HL-60 (cell line): ENCODE measurements at regions not wholly inside any gene's neighbourhood (a gene's known extent, or its start where the extent isn't known, plus 50 kb on each side); places are given as distances from the start of the nearest gene placed in this dataset.

Source experiments
- DNase-seq, 2 experiments: peaks; one replicate each; pipeline ENCODE4 v3.0.0-alpha.2; 2010 to 2020; ENCODE audit warnings: low read depth in 1 of 2, low spot score in 1 of 2
- H3K27ac ChIP-seq: fragments of 250-450 bp; sonication (Bioruptor Pico); replicated peaks from 2 replicates; pipeline ENCODE4 v1.5.1; 2020; ENCODE audit warnings: mild to moderate bottlenecking, moderate library complexity
- H3K27me3 ChIP-seq: fragments of 250-450 bp; sonication (Bioruptor Pico); 2 replicates; pipeline ENCODE4 v1.5.1; 2021; ENCODE audit warnings: mild to moderate bottlenecking, moderate library complexity; ENCODE audit not compliant: insufficient read depth, poor library complexity, severe bottlenecking
- H3K4me3 ChIP-seq: replicated peaks from 2 replicates; pipeline ENCODE4 v1.5.1; 2011; ENCODE audit warnings: mild to moderate bottlenecking, control low read depth, low read length; ENCODE audit not compliant: insufficient read depth
- GABPA ChIP-seq: IDR thresholded peaks from 2 replicates; pipeline ENCODE4 v1.6.1; 2012; ENCODE audit warnings: low read depth
- POLR2AphosphoS5 ChIP-seq: IDR thresholded peaks from 2 replicates; pipeline ENCODE4 v1.6.1; 2012; ENCODE audit warnings: low read depth
- REST ChIP-seq: IDR thresholded peaks from 2 replicates; pipeline ENCODE4 v1.6.1; 2012; ENCODE audit warnings: low read depth; ENCODE audit not compliant: insufficient replicate concordance
- SPI1 ChIP-seq: IDR thresholded peaks from 2 replicates; pipeline ENCODE4 v1.6.1; 2012; ENCODE audit warnings: low read depth, mild to moderate bottlenecking, borderline replicate concordance
- TF ChIP-seq, protein P1 (sequence below): IDR thresholded peaks from one replicate; pipeline ENCODE4 v1.5.1; 2011; ENCODE audit warnings: low read length, control low read depth, inconsistent platforms; ENCODE audit not compliant: insufficient read depth

GRCh38 chr7:24082826-24083225 is 201.2 kb upstream of the NPY start:
- Histone ChIP-seq H3K4me3 (no peak overlapping the region), H3K27me3 (no peaks in the 10 kb centered on the region), H3K27ac (no peak overlapping the region)
- no peak for DNase-seq
- TF ChIP-seq REST = no peak
- no peak for TF ChIP-seq POLR2AphosphoS5
- TF ChIP-seq, protein P1, sequence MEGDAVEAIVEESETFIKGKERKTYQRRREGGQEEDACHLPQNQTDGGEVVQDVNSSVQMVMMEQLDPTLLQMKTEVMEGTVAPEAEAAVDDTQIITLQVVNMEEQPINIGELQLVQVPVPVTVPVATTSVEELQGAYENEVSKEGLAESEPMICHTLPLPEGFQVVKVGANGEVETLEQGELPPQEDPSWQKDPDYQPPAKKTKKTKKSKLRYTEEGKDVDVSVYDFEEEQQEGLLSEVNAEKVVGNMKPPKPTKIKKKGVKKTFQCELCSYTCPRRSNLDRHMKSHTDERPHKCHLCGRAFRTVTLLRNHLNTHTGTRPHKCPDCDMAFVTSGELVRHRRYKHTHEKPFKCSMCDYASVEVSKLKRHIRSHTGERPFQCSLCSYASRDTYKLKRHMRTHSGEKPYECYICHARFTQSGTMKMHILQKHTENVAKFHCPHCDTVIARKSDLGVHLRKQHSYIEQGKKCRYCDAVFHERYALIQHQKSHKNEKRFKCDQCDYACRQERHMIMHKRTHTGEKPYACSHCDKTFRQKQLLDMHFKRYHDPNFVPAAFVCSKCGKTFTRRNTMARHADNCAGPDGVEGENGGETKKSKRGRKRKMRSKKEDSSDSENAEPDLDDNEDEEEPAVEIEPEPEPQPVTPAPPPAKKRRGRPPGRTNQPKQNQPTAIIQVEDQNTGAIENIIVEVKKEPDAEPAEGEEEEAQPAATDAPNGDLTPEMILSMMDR = no peak
- TF ChIP-seq GABPA = no peak
- no peak for TF ChIP-seq SPI1

GRCh38 chr7:24102988-24103387 is 181.0 kb upstream of the NPY start:
- Histone ChIP-seq H3K27me3 (no peaks in the 10 kb centered on the region), H3K4me3 (no peak overlapping the region), H3K27ac (no peak overlapping the region)
- no peak for DNase-seq
- no peak for TF ChIP-seq POLR2AphosphoS5
- TF ChIP-seq GABPA = no peak
- TF ChIP-seq, protein P1 = no peak
- no peak for TF ChIP-seq SPI1
- no peak for TF ChIP-seq REST

- H3K27ac ChIP-seq = no peak overlapping the region
- no peak overlapping the region for H3K4me3 ChIP-seq
- no peaks in the 10 kb centered on the region for H3K27me3 ChIP-seq
- TF ChIP-seq REST (no peak), SPI1 (no peak), GABPA (no peak), POLR2AphosphoS5 (no peak)
- TF ChIP-seq, protein P1 = no peak
- no peak for DNase-seq
These were observed 175.0 kb upstream of the NPY start for GRCh38 chr7:24108906-24109376.
